ENCODE measurements at regions not wholly inside any gene's neighbourhood (a gene's known extent, or its start where the extent isn't known, plus 50 kb on each side); places are given as distances from the start of the nearest gene placed in this dataset.

- DNase-seq (ENCODE audit: low spot score) = no peak
Observed at GRCh38 chr5:155982354-155982753, 344.6 kb upstream of the SGCD start.

DNA sequence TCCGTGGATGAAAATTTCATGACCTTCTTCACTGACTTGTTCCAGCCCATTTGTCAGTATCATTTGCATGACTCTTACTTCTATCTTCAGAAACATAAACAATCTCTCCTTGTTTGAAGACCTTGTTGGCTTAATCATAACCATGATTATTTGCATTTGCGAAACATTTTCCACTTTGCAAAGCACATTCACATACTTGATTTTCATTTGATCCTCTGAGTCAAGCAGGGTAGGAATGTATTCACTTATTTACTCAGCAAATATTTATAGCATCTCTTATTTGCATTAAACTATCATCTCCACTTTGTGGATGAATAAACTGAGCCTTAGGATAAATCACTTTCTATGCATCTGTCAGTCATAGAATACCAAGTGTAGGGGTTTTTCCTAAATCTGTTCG is 343.0 kb upstream of the SGCD start:
- DNase-seq (ENCODE audit: low spot score) = no peak

GRCh38 chr5:155987265-155987810 is 339.6 kb upstream of the SGCD start:
- no peak for DNase-seq (ENCODE audit: low spot score)

GRCh38 chr5:155989879-155990278 is 337.1 kb upstream of the SGCD start:
- DNase-seq (ENCODE audit: low spot score) = no peak

- DNase-seq (ENCODE audit: low spot score) = peak; percentile 9
Observed at GRCh38 chr5:155996123-155996522, 330.8 kb upstream of the SGCD start.

GRCh38 chr5:155998257-155998656 is 328.7 kb upstream of the SGCD start:
- DNase-seq (ENCODE audit: low spot score) = no peak

DNA sequence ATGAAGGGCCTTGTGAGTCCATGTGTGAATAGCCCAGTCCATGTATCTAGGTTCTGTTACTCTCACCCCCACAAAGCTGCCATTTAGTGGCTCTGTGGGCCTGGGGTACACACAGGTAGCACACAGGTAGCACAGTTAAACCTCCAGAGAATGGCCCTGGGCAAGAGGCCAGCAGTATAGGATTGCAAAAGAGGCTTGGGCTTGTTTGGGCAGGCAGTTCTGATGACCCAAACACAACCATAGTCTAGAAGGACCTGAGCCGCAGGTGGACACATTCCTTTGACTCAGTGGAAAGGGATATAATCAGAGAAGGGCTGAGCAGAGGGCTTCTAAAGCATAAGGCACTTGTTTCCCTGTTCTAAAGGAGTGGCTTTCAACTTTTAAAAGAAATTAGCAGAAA is 326.8 kb upstream of the SGCD start:
- DNase-seq (ENCODE audit: low spot score) = no peak

DNA sequence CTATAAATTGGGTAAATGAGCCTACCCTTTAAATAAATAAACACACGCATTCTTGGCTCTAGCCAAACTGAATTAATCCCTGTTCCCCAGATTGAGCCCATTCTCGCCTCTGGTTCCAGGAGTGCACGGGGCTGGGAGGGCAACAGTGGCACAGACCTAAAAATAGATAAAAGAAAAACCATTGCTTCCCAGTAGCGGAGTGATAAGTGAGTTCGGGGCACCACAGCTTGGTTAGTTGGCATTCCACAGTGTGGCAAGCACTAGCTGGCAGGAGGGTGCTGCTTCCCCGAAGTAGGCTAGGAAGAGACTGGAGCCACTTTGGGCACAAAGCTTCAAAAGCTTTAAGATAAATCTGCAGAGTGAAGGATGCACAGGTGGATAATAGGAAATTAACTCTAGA is 322.2 kb upstream of the SGCD start:
- no peak for DNase-seq (ENCODE audit: low spot score)

DNA sequence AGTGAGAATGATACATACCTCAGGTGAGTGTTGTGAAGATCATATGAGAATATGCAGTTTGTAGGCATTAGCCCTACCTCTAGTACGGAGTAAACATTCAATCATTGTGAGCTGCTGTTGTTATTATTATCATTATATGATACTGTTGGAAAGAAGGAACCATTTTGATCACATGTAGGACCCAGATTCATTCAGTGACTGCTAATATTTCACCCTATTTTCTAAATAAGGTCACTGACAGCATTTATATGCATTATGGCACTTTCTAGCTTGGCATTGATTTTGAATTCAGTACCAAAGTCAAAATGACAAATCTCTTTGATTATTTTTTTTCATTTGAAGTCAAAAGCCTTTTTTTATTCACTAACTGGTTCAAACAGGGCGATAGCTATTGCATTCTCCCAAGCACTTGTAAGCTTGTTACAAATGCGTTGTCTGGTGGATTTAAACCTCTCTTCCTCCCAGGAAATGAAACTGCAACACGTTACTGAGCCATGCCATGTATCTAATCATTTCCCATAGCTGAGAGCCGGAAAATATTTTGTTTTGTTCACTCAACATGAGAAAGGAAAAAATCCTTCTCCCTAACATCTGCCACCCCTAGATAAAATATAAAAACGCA is 320.8 kb upstream of the SGCD start:
- DNase-seq (ENCODE audit: low spot score) = no peak

DNA sequence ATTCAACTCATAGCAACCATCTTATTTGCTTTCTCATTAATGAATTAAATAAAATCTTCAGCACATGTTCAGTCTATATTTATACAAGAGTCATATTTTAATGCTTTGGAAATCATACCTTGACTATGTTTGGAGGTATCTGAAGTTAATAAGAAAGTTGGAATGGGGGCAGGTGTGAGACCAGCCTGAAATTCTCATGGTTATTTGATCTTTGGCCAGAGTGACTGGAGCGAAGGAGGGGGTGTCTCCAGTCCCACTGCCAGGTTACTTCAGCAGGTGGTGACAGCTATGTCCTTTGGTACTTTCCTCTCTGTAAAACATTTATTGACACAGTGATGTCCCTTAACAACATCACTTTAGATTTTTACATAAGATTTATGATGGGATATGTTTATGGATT is 318.1 kb upstream of the SGCD start:
- no peak for DNase-seq (ENCODE audit: low spot score)

- no peak for DNase-seq (ENCODE audit: low spot score)
Observed at GRCh38 chr5:156009583-156009982, 317.4 kb upstream of the SGCD start.

- no peak for DNase-seq (ENCODE audit: low spot score)
Observed at GRCh38 chr5:156015137-156015536, 311.8 kb upstream of the SGCD start.

- DNase-seq (ENCODE audit: low spot score) = no peak
Observed at GRCh38 chr5:156019130-156019529, 307.8 kb upstream of the SGCD start.

DNA sequence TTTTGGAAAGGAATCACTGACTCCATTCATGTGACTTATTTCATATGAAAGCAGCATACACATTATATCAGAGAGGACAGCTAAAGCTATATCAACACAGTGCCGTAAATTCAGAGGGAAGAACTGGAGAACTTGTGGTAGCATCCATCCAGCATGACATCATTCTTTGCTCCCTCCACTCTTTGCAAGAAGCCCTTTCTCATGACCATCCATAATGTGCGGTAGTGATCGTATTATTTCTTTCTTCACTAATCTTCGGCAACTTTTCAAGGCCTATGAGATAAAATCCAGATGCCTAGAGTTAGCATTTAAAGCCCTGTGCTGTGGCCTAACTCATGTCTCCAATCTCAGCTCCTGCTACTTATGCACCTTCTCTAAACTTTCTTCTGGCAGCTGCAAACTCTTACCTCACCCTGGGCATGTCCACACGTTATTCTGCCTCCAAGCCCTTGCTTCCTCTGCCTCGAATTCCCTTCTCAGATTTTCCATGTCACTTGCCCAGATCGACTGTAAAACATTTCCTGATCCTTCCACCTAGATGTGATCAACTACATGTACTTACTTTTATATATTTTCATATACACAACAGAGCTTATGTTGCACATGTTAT is 307.3 kb upstream of the SGCD start:
- DNase-seq (ENCODE audit: low spot score) = no peak

DNA sequence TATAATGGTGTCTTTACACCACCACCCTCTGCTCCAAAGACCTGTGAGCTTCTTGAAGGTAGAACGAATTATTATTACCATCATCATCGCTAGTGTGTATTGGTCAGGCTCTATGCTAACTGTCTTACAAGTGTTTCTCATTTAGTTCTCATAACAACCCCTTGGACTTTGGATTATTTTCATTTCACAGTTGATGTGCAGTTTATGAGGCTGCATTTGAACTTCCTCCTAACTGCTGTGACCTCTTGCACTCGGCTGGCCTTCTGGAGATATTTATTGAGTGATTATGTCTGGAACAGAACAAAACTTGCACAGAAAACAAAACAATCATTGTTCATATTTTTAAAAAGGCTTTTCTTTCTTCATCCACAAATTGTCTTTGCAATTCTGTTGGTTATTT is 306.3 kb upstream of the SGCD start:
- DNase-seq (ENCODE audit: low spot score) = no peak

GRCh38 chr5:156021866-156022265 is 305.1 kb upstream of the SGCD start:
- no peak for DNase-seq (ENCODE audit: low spot score)

DNA sequence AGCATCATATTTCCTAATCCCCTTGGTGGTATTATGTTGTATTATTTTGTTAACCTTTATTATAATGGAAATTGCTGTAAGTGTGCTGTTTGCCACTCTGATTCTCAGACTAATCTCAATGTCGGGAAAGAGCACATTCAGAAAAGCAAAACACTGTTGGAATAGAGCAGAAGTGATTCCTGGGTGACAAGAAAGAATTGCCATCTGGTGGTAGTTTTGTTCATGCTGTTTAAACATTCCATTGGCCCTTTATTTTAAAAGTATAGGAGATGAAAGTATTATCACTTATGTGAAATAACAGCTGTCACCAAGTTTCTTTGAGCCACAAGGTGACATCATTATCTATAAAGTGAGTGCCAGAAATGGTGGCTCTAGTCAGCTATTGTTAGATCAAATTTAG is 301.3 kb upstream of the SGCD start:
- no peak for DNase-seq (ENCODE audit: low spot score)

DNA sequence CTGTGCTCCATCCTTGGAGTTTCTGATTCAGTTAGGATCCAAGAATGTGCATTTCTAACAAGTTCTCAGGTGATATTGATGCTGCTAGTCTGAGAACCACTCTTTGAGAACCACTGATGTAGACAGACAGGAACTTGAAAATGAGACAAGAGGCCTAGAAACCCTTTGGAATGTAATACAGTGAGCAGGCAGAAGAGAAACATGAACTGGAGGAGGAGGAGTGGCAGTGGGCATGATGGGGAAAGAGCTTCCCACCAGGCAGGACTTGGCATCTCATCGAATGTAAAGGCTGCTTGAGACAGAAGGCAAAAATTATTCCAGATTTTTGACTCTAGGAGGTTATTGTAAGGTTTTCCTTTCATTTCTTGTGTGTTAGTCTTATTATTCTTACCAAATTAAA is 295.8 kb upstream of the SGCD start:
- no peak for DNase-seq (ENCODE audit: low spot score)

DNA sequence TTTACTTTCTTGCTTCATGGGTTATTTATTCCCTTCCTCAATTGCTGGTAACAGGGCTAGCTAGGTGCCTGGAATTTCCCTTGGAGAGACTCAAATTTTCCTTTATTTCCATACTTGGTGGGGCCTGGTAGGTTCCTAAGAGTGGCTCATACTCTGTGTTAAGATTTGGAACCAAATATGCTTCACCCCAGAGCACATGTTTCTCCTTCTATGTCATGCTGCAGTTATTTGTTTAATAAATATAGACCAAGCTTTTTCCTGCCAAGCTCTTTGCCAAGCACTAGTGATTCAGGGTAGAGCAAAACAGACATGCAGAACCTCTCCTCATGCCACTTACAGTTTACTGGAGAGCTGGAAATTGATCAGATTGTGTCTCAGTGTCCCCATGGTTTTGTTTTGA is 290.3 kb upstream of the SGCD start:
- no peak for DNase-seq (ENCODE audit: low spot score)

DNA sequence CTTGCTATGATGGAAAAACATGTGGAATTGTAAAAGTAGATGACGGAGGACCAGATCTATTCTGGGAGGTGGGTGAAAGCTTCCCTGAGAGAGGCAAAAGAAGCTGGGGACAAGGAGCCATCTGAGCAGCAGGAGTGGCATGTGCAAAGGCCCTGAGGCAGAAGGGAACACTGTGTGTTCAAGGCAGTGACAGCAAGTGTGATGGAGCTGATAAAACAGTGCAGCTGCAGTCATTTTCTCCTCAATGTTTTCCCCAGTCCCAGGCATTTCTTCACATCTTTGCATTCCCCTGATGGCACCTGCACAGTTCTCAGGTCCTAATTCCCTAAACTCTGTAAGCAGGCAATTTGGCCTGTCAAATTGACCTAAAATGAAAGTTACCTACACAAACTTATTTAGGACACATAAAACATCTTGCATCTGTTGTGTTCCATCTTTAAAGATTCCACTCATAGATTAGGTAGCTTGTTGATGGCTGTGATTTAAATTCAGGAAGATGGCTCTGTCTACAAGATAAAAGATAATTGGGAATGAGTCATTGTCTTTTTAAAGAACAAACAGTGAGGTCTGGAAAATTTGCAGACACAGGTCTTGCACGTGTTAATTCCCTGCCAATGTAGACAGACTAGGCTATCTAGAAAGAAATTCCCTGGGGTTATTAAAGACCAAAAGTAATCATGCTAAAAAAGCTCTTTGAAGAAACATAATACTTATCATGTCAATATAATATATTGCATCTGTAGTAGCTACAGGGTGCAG is 289.6 kb upstream of the SGCD start:
- no peak for DNase-seq (ENCODE audit: low spot score)

DNA sequence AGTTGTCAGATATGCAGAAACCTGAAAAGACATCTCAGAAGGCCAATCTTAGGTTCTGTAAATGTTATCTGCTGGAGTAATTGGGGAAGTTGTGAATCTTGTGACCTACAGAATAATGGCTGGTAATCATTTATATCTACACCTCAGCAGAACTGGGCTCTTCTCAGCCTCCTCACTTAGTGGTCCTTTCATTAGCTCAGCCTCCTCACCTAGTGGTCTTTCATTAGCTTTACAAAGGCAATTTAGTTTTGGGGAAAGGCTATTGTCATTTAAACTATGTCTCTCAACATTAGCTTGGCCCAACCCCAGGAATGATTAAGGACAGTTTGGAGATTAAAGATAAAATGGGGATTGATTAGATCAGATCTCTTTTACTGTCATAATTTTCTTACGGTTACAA is 284.2 kb upstream of the SGCD start:
- DNase-seq (ENCODE audit: low spot score) = peak; percentile 11

DNA sequence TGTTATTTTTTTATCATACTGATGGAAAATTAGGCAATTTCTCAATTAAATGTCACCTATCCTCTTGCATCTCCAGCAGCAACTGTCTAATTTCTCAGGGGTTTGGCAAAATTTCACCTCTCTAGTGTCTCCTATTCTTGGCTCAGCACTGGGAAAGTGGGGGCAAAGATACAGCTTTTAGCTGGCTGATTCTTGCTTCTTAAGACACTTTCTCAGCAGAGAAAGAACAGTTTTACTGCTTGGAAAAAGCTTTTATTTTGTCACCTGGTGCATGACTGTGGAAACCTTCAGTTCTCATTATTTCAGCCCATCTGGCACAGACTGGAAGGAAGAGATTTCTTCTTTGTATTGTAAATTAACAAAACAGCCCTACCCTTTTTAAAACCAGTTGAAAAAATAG is 283.6 kb upstream of the SGCD start:
- DNase-seq (ENCODE audit: low spot score) = no peak

- no peak for DNase-seq (ENCODE audit: low spot score)
Observed at GRCh38 chr5:156051972-156052371, 275.0 kb upstream of the SGCD start.

Measured in iPS-NIHi11 (cell line).